CD4-positive, alpha-beta T cell (primary cell): ENCODE measurements at regions not wholly inside any gene's neighbourhood (a gene's known extent, or its start where the extent isn't known, plus 50 kb on each side); places are given as distances from the start of the nearest gene placed in this dataset.

Source experiments
- ATAC-seq: fragments of 200-7000 bp; cut with Tn5 transposase; one replicate; pipeline ENCODE4 v1.10.0; 2022; ENCODE audit warnings: mild to moderate bottlenecking; ENCODE audit not compliant: poor library complexity
- CTCF ChIA-PET: fragments of 350-600 bp; sonication (Branson Sonifier 250); formaldehyde crosslinking; loops from one replicate; lab custom pipeline; 2021; ENCODE audit warnings: antibody characterized with exemption, inconsistent platforms; lab: Charles Lee
- POLR2A ChIA-PET: fragments of 350-600 bp; sonication (Branson Sonifier 250); formaldehyde crosslinking; loops from one replicate; lab custom pipeline; 2021; ENCODE audit warnings: antibody characterized with exemption, inconsistent platforms; lab: Charles Lee
- DNase-seq, 14 experiments: peaks; one replicate each; pipeline ENCODE4 v3.0.0-alpha.2; 2013 to 2020; ENCODE audit warnings: mixed read lengths in 2 of 14
- H3K27ac ChIP-seq, 2 donors: one replicate each; pipeline versions ENCODE4 v1.5.1 to v1.7.0; 2013; ENCODE audit warnings: low read length in 2 of 2, low read depth in 1 of 2, mild to moderate bottlenecking in 1 of 2
- H3K27me3 ChIP-seq, 2 experiments: 1 replicate in 1 of 2; 2 replicates in 1 of 2; pipeline versions ENCODE4 v1.6.1 to v1.7.0; 2013; ENCODE audit warnings: low read length in 2 of 2, control low read depth in 1 of 2, mild to moderate bottlenecking in 1 of 2, moderate library complexity in 1 of 2; ENCODE audit not compliant: insufficient read depth in 2 of 2, control insufficient read depth in 1 of 2
- H3K36me3 ChIP-seq: one replicate; pipeline ENCODE4 v1.6.1; 2013; ENCODE audit warnings: low read length, control low read depth; ENCODE audit not compliant: insufficient read depth
- H3K4me1 ChIP-seq: one replicate; pipeline ENCODE4 v1.6.1; 2013; ENCODE audit warnings: low read length, control low read depth; ENCODE audit not compliant: insufficient read depth
- H3K4me3 ChIP-seq: one replicate; pipeline ENCODE4 v1.5.1; 2013; ENCODE audit warnings: mild to moderate bottlenecking, low read length, moderate library complexity
- H3K9me3 ChIP-seq, 2 experiments: 1 replicate in 1 of 2; 2 replicates in 1 of 2; pipeline versions ENCODE4 v1.6.1 to v1.7.0; 2013; ENCODE audit warnings: low read length in 2 of 2, mild to moderate bottlenecking in 2 of 2, control low read depth in 1 of 2, moderate library complexity in 1 of 2; ENCODE audit not compliant: control insufficient read depth in 1 of 2, insufficient read depth in 1 of 2
- H3K27ac Mint-ChIP-seq: one replicate; pipeline ENCODE4 v1.8.0; 2020; ENCODE audit warnings: mixed read lengths
- H3K27me3 Mint-ChIP-seq: one replicate; pipeline ENCODE4 v1.8.0; 2021; ENCODE audit warnings: mixed read lengths
- H3K36me3 Mint-ChIP-seq: one replicate; pipeline ENCODE4 v1.8.0; 2021; ENCODE audit warnings: low read depth, mixed read lengths
- H3K4me1 Mint-ChIP-seq: one replicate; pipeline ENCODE4 v1.8.0; 2021; ENCODE audit warnings: low read depth, mixed read lengths
- H3K4me3 Mint-ChIP-seq: one replicate; pipeline ENCODE4 v1.8.0; 2020; ENCODE audit warnings: mild to moderate bottlenecking, mixed read lengths
- H3K9me3 Mint-ChIP-seq: one replicate; pipeline ENCODE4 v1.8.0; 2020; ENCODE audit warnings: mixed read lengths
- intact Hi-C, 2 experiments: fragments of 100-400 bp; cut with DNase I in 1 of 2; cut with micrococcal nuclease in 1 of 2; formaldehyde crosslinking; loops; one replicate each; pipeline versions ENCODE4 v1.15.1 to v1.9.0; 2023 to 2025; cut with DNase I, micrococcal nuclease
- TF ChIP-seq, protein P1 (sequence below): fragments of 200-600 bp; IDR thresholded peaks from one replicate; pipeline ENCODE4 v1.8.0; 2022; ENCODE audit warnings: antibody characterized with exemption, mild to moderate bottlenecking

DNA sequence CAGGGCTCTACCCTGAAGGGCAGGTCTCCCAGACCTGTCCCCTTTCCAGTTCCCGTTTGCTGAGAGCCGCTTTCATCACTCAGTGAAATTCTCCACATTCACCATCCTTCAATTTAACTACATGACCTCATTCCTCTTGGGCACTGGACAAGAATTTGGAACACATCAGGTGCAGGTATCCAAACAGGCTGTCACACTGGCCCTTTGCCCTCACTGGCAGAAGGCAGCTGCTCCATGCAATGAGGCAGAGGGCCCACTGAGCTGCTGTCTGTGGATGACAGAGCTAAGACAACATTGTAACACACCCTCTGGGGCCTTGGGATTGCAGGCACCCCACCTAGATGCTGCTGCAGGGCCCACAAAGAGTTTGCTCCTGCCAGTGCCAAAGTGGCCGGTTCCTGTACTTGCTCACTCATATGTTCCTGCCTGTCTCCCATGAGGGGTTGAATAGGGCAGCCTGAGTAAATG lies 55.1 kb downstream of the ACTL7B start:
- no peak for ATAC-seq
- H3K9me3 Mint-ChIP-seq, result no peaks in the 10 kb centered on the region
- TF ChIP-seq, protein P1, sequence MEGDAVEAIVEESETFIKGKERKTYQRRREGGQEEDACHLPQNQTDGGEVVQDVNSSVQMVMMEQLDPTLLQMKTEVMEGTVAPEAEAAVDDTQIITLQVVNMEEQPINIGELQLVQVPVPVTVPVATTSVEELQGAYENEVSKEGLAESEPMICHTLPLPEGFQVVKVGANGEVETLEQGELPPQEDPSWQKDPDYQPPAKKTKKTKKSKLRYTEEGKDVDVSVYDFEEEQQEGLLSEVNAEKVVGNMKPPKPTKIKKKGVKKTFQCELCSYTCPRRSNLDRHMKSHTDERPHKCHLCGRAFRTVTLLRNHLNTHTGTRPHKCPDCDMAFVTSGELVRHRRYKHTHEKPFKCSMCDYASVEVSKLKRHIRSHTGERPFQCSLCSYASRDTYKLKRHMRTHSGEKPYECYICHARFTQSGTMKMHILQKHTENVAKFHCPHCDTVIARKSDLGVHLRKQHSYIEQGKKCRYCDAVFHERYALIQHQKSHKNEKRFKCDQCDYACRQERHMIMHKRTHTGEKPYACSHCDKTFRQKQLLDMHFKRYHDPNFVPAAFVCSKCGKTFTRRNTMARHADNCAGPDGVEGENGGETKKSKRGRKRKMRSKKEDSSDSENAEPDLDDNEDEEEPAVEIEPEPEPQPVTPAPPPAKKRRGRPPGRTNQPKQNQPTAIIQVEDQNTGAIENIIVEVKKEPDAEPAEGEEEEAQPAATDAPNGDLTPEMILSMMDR, result no peak
- Histone ChIP-seq H3K4me3 (no peak overlapping the region), H3K27ac (no peak overlapping the region), H3K4me1 (no peaks in the 10 kb centered on the region), H3K27me3 (no peaks in the 10 kb centered on the region), H3K36me3 (no peaks in the 10 kb centered on the region), H3K9me3 (no peaks in the 10 kb centered on the region)
- intact Hi-C loops, result no loop called here
- ChIA-PET POLR2A (no interaction called here), CTCF (no interaction called here)
- no peaks in the 10 kb centered on the region for H3K4me1 Mint-ChIP-seq
- no peaks in the 10 kb centered on the region for H3K27me3 Mint-ChIP-seq
- H3K27ac Mint-ChIP-seq, result no peak overlapping the region
- H3K4me3 Mint-ChIP-seq, result no peak overlapping the region
- H3K36me3 Mint-ChIP-seq, result no peaks in the 10 kb centered on the region
- DNase-seq, result no peak

DNA sequence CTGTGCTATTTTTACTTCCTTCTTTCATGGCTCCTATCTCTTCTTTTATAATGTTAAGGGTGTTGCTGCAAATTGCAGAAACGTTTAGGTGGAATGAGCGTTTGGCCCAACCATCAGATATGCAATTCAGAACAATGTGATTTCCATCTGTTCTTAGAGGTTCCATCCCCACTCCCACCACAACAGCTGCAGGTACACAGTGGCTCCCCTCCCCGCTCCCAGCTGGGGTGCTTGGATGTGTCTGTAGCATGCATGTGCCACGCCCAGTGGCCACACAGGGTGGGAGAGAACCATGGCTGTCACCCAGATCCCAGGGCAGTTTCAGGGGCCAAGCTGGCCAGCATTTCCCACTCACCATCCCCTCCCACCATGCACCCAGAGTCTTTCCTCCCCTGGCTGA lies 62.2 kb downstream of the ACTL7B start:
- ChIA-PET POLR2A (no interaction called here), CTCF (no interaction called here)
- Mint-ChIP-seq H3K4me3 (no peak overlapping the region), H3K9me3 (peaks cover 2% of the 10 kb centered on the region), H3K4me1 (no peaks in the 10 kb centered on the region), H3K27me3 (no peaks in the 10 kb centered on the region), H3K27ac (no peak overlapping the region), H3K36me3 (no peaks in the 10 kb centered on the region)
- no peak overlapping the region for H3K4me3 ChIP-seq
- H3K27me3 ChIP-seq, result no peaks in the 10 kb centered on the region
- H3K9me3 ChIP-seq, result peaks cover 0 to 5% of the 10 kb centered on the region in 2 experiments
- no peaks in the 10 kb centered on the region for H3K36me3 ChIP-seq
- TF ChIP-seq, protein P1, result no peak
- no peak for DNase-seq
- H3K4me1 ChIP-seq, result no peaks in the 10 kb centered on the region
- intact Hi-C loops, result no loop called here
- H3K27ac ChIP-seq, result no peak overlapping the region
- no peak for ATAC-seq

DNA sequence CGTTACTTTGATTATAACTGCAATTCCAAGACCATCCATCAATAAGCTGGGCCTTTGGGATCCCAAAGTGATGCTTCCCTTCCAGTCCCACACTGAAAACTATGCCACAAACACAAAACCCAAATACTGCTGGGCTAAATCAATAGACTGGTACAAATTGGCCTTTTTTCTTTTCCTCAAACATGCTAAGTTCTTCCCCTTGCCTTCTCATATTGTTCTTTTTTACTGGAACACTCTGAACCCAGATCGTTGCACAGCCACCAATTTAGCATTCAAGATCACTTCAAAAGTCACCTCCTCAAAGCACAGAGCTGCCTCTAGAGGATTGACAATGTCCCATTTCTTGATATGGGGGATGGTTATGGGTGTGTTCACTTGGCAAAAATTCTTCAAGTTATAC lies 66.0 kb downstream of the ACTL7B start:
- H3K27me3 Mint-ChIP-seq, result no peaks in the 10 kb centered on the region
- H3K27ac Mint-ChIP-seq, result no peak overlapping the region
- TF ChIP-seq, protein P1, result no peak
- H3K9me3 Mint-ChIP-seq, result no peaks in the 10 kb centered on the region
- Histone ChIP-seq H3K27ac (no peak overlapping the region), H3K4me3 (no peak overlapping the region), H3K36me3 (no peaks in the 10 kb centered on the region), H3K9me3 (peaks cover 0 to 5% of the 10 kb centered on the region in 2 experiments), H3K27me3 (no peaks in the 10 kb centered on the region), H3K4me1 (no peaks in the 10 kb centered on the region)
- intact Hi-C loops, result no loop called here
- ATAC-seq (no peak), DNase-seq (no peak)
- CTCF ChIA-PET, result no interaction called here
- H3K4me1 Mint-ChIP-seq, result no peaks in the 10 kb centered on the region
- H3K36me3 Mint-ChIP-seq, result no peaks in the 10 kb centered on the region
- H3K4me3 Mint-ChIP-seq, result no peak overlapping the region
- POLR2A ChIA-PET, result no interaction called here
